Fibroblast of upper back skin (primary cell): ENCODE measurements at regions not wholly inside any gene's neighbourhood (a gene's known extent, or its start where the extent isn't known, plus 50 kb on each side); places are given as distances from the start of the nearest gene placed in this dataset.
"Not testable (repeated sequence)": the region's sequence is repeated elsewhere in the genome, so short reads cannot be mapped to it uniquely, and the experiment has no call there.

Source experiments
- DNase-seq: peaks from one replicate; pipeline ENCODE4 v3.0.0-alpha.2; 2013

GRCh38 chr4:73671348-73671747 lies 51.1 kb upstream of the RASSF6 start:
- DNase-seq = not testable (repeated sequence)

GRCh38 chr4:73673286-73673685 lies 53.0 kb upstream of the RASSF6 start:
- DNase-seq = no peak

GRCh38 chr4:73674451-73674919 lies 54.2 kb upstream of the RASSF6 start:
- DNase-seq = no peak

- DNase-seq = no peak
Measured at GRCh38 chr4:73675623-73676022, 55.4 kb upstream of the RASSF6 start.

GRCh38 chr4:73676136-73676535 lies 55.9 kb upstream of the RASSF6 start:
- no peak for DNase-seq

GRCh38 chr4:73676861-73677323 lies 56.7 kb upstream of the RASSF6 start:
- no peak for DNase-seq

GRCh38 chr4:73679836-73680235 lies 59.6 kb upstream of the RASSF6 start:
- DNase-seq = peak; percentile 95

GRCh38 chr4:73681776-73682175 lies 58.6 kb upstream of the CXCL8 start:
- no peak for DNase-seq

GRCh38 chr4:73682508-73682907 lies 57.9 kb upstream of the CXCL8 start:
- no peak for DNase-seq

GRCh38 chr4:73683033-73683432 lies 57.3 kb upstream of the CXCL8 start:
- DNase-seq = no peak

- no peak for DNase-seq
Measured at GRCh38 chr4:73683456-73683855, 56.9 kb upstream of the CXCL8 start.

GRCh38 chr4:73684097-73684496 lies 56.3 kb upstream of the CXCL8 start:
- DNase-seq = no peak

- DNase-seq = no peak
Measured at GRCh38 chr4:73685052-73685451, 55.3 kb upstream of the CXCL8 start.

GRCh38 chr4:73687421-73687820 lies 52.9 kb upstream of the CXCL8 start:
- DNase-seq = no peak

GRCh38 chr4:73690051-73690738 lies 50.2 kb upstream of the CXCL8 start:
- DNase-seq = no peak
